Peyer's patch (tissue), 4 donors: ENCODE measurements at regions not wholly inside any gene's neighbourhood (a gene's known extent, or its start where the extent isn't known, plus 50 kb on each side); places are given as distances from the start of the nearest gene placed in this dataset.

Experiments
- CTCF ChIP-seq, 6 experiments: fragments of 450-650 bp in 4 of 6; fragments of 200-600 bp in 2 of 6; sonication (generic) in 1 of 6; IDR thresholded peaks; one replicate each; pipeline ENCODE4 v1.5.1; 2017 to 2019; ENCODE audit warnings: antibody characterized with exemption in 6 of 6, mild to moderate bottlenecking in 3 of 6, moderate library complexity in 1 of 6
- POLR2A ChIP-seq, 2 donors: fragments of 450-650 bp; IDR thresholded peaks; one replicate each; pipeline ENCODE4 v1.5.1; 2017; ENCODE audit warnings: antibody characterized with exemption in 2 of 2, mild to moderate bottlenecking in 2 of 2, moderate library complexity in 2 of 2

- TF ChIP-seq CTCF (IDR thresholded peaks at IDR 0.05): no peak
- no peak for TF ChIP-seq POLR2A (IDR thresholded peaks at IDR 0.05)
Measured at GRCh38 chr13:80203496-80203895, 137.4 kb downstream of the SPRY2 start.
